Activated CD4-positive, alpha-beta T cell treated with anti-CD3 and anti-CD28 coated beads for 36 hours (primary cell): ENCODE measurements at regions not wholly inside any gene's neighbourhood (a gene's known extent, or its start where the extent isn't known, plus 50 kb on each side); places are given as distances from the start of the nearest gene placed in this dataset.
"Not testable (repeated sequence)": the region's sequence is repeated elsewhere in the genome, so short reads cannot be mapped to it uniquely, and the experiment has no call there.

Experiments used
- ATAC-seq: fragments of 200-7000 bp; cut with Tn5 transposase; one replicate; pipeline ENCODE4 v1.10.0; 2021; ENCODE audit warnings: mild to moderate bottlenecking, moderate library complexity
- CTCF ChIA-PET: fragments of 350-600 bp; sonication (Branson Sonifier 250); formaldehyde crosslinking; loops from one replicate; lab custom pipeline; 2021; ENCODE audit warnings: antibody characterized with exemption; lab: Charles Lee
- POLR2A ChIA-PET: fragments of 350-600 bp; sonication (Branson Sonifier 250); formaldehyde crosslinking; loops from one replicate; lab custom pipeline; 2021; ENCODE audit warnings: antibody characterized with exemption, inconsistent platforms; lab: Charles Lee
- DNase-seq: peaks from one replicate; pipeline ENCODE4 v3.0.0-alpha.2; 2020
- H3K27ac Mint-ChIP-seq: one replicate; pipeline ENCODE4 v1.8.0; 2021; ENCODE audit warnings: mixed read lengths
- H3K27me3 Mint-ChIP-seq: one replicate; pipeline ENCODE4 v1.8.0; 2021; ENCODE audit warnings: mixed read lengths
- H3K36me3 Mint-ChIP-seq: one replicate; pipeline ENCODE4 v1.8.0; 2021; ENCODE audit warnings: low read depth, mixed read lengths
- H3K4me1 Mint-ChIP-seq: one replicate; pipeline ENCODE4 v1.8.0; 2021; ENCODE audit warnings: mixed read lengths
- H3K4me3 Mint-ChIP-seq: one replicate; pipeline ENCODE4 v1.8.0; 2021; ENCODE audit warnings: mild to moderate bottlenecking, moderate library complexity, mixed read lengths
- H3K9me3 Mint-ChIP-seq: one replicate; pipeline ENCODE4 v1.8.0; 2021; ENCODE audit warnings: low read depth, mixed read lengths
- intact Hi-C, 2 experiments: fragments of 100-400 bp; cut with DNase I in 1 of 2; cut with micrococcal nuclease in 1 of 2; formaldehyde crosslinking; loops; one replicate each; pipeline versions ENCODE4 v1.14.2 to v1.15.1; 2022 to 2024; cut with DNase I, micrococcal nuclease

- CTCF ChIA-PET, result interaction anchor here (0.6 to 1.6 kb wide), 12 partner anchors 11 to 1052 kb away, joined by 3 to 7 read pairs (median 4); partner anchors contain the start of gene ADRA2C
- DNase-seq (peak; percentile 87), ATAC-seq (peak; percentile 85)
- H3K27me3 Mint-ChIP-seq, result peaks cover 29% of the 10 kb centered on the region
- intact Hi-C loops, result loop anchor here (1.0 to 5.0 kb wide), 5 partner anchors 113 to 774 kb away; partner anchors contain the start of gene ADRA2C (in 1 of the 2)
- no peak overlapping the region for H3K4me3 Mint-ChIP-seq
- POLR2A ChIA-PET, result no interaction called here
- H3K27ac Mint-ChIP-seq, result no peak overlapping the region
- peaks cover 3% of the 10 kb centered on the region for H3K9me3 Mint-ChIP-seq
- peaks cover 6% of the 10 kb centered on the region for H3K36me3 Mint-ChIP-seq
- H3K4me1 Mint-ChIP-seq, result peaks cover 11% of the 10 kb centered on the region
These were observed 114.5 kb downstream of the ADRA2C start for GRCh38 chr4:3880615-3881120.

GRCh38 chr4:3882316-3882885 lies 116.2 kb downstream of the ADRA2C start:
- H3K9me3 Mint-ChIP-seq, ATAC-seq, DNase-seq, CTCF ChIA-PET, H3K27ac Mint-ChIP-seq, H3K4me3 Mint-ChIP-seq, H3K36me3 Mint-ChIP-seq, POLR2A ChIA-PET: not testable (repeated sequence)
- Mint-ChIP-seq H3K4me1 (peaks cover 11% of the 10 kb centered on the region), H3K27me3 (peaks cover 31% of the 10 kb centered on the region)
- intact Hi-C loops, result loop anchor here in 1 of 2 experiments (5.0 kb wide), 1 partner anchor 115 kb away; the partner anchor contains the start of gene ADRA2C

- H3K4me3 Mint-ChIP-seq, POLR2A ChIA-PET, CTCF ChIA-PET, ATAC-seq, H3K4me1 Mint-ChIP-seq, DNase-seq, H3K36me3 Mint-ChIP-seq, H3K9me3 Mint-ChIP-seq, H3K27ac Mint-ChIP-seq: not testable (repeated sequence)
- intact Hi-C loops, result loop anchor here in 1 of 2 experiments (5.0 kb wide), 1 partner anchor 117 kb away; the partner anchor contains the start of gene ADRA2C
- H3K27me3 Mint-ChIP-seq, result peaks cover 17% of the 10 kb centered on the region
These were observed 118.1 kb downstream of the ADRA2C start for GRCh38 chr4:3884261-3884660.

- H3K4me1 Mint-ChIP-seq, H3K9me3 Mint-ChIP-seq: not testable (repeated sequence)
These were observed 127.4 kb downstream of the ADRA2C start for GRCh38 chr4:3893590-3893989.

GRCh38 chr4:3894086-3894959 lies 128.1 kb downstream of the ADRA2C start:
- intact Hi-C loops, result loop anchor here in 1 of 2 experiments (2.0 kb wide), 1 partner anchor 48 kb away; no protein-coding TSS in a partner anchor
- H3K36me3 Mint-ChIP-seq, H3K9me3 Mint-ChIP-seq, ATAC-seq, H3K27me3 Mint-ChIP-seq, CTCF ChIA-PET, H3K4me1 Mint-ChIP-seq, H3K27ac Mint-ChIP-seq, POLR2A ChIA-PET, DNase-seq, H3K4me3 Mint-ChIP-seq: not testable (repeated sequence)

More at GRCh38 chr4:3893590-3893989, 127.4 kb downstream of the ADRA2C start:
- DNase-seq, result peak; percentile 71
- POLR2A ChIA-PET, H3K27ac Mint-ChIP-seq, H3K36me3 Mint-ChIP-seq, ATAC-seq, intact Hi-C loops, H3K27me3 Mint-ChIP-seq, CTCF ChIA-PET, H3K4me3 Mint-ChIP-seq: not testable (repeated sequence)

DNA sequence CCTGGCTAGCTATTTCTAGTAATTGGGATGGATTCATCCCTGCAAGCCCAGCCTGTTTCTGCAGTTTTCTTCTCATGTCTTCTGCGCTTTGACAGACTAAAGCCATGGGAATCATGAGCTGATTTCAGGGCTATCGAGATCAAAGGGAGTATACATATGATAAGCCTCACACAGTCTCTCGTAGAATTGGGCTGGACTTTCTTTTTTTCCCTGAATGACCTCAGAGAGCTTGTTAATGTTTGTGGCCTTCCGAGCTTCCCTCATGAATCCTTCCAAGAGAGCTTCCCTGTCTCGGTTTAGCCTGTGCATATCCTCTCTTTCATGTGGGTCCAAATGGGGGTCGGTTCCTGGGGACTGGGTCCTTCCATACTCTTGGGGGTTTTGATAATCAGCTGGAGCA lies 130.3 kb downstream of the ADRA2C start:
- H3K36me3 Mint-ChIP-seq, result no peaks in the 10 kb centered on the region
- ChIA-PET POLR2A (no interaction called here), CTCF (no interaction called here)
- no peaks in the 10 kb centered on the region for H3K4me1 Mint-ChIP-seq
- no peak overlapping the region for H3K4me3 Mint-ChIP-seq
- H3K27ac Mint-ChIP-seq, result no peak overlapping the region
- peaks cover 7% of the 10 kb centered on the region for H3K27me3 Mint-ChIP-seq
- no peak for DNase-seq
- no peaks in the 10 kb centered on the region for H3K9me3 Mint-ChIP-seq
- intact Hi-C loops, result no loop called here
- ATAC-seq, result no peak

DNA sequence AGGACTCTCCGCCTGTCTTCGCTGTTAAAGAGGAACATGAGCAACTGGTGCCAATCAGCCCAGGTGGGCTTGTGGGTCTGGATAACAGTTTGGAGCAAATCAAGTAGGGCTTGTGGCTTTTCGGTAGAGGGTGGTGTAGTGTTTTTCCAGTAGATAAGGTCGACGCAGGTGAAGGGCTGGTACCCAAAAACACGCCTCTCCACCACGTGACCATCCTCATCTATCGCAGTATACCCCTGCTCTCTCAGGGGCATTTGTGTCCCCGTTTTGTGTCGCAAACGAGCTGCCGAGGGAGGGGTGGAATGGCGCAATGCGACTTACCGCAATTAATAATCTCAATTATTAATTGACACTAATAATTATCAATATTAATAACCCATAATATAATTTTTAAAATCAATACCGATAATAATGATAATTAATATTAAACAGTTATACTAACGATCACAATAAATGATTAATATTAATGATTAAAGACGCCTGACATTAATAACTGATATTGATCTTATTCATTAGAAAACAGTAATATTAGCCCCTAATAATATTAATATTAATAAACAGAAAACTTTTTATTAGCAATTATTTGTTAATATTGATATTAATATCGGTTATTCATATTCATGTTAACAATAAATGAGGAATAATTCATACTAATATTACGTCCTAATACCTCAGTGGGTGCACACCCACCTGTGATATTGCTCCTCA lies 130.8 kb downstream of the ADRA2C start:
- not testable (repeated sequence) for H3K4me1 Mint-ChIP-seq

DNA sequence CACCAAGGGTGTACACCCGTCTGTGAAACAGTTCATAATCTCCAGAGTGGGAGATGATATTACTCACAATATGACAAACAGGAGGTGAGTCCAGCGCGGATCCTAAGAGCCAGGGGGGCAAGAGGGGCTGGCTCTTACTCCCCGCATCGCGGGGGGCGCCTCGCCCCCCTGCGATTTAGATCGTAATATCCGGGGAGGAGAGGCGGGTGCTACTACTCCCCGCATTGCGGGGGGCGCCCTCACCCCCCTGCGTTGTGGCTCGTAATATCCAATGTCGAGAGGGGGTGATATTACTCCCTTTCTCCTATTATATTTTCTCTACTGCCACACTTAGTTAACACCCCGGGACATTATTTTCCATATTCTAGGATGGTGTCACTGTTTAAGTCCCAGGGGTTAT lies 131.9 kb downstream of the ADRA2C start:
- ChIA-PET POLR2A (no interaction called here), CTCF (no interaction called here)
- intact Hi-C loops, result no loop called here
- no peak for DNase-seq
- ATAC-seq, result no peak
- no peaks in the 10 kb centered on the region for H3K36me3 Mint-ChIP-seq
- H3K27ac Mint-ChIP-seq, result no peak overlapping the region
- no peaks in the 10 kb centered on the region for H3K4me1 Mint-ChIP-seq
- peaks cover 12% of the 10 kb centered on the region for H3K27me3 Mint-ChIP-seq
- no peak overlapping the region for H3K4me3 Mint-ChIP-seq
- H3K9me3 Mint-ChIP-seq, result no peaks in the 10 kb centered on the region

More for the DNA sequence above, 130.8 kb downstream of the ADRA2C start:
- H3K9me3 Mint-ChIP-seq, intact Hi-C loops, POLR2A ChIA-PET, DNase-seq, H3K36me3 Mint-ChIP-seq, H3K4me3 Mint-ChIP-seq, H3K27ac Mint-ChIP-seq, ATAC-seq, CTCF ChIA-PET: not testable (repeated sequence)
- H3K27me3 Mint-ChIP-seq, result peaks cover 12% of the 10 kb centered on the region

GRCh38 chr4:3898928-3899327 lies 132.7 kb downstream of the ADRA2C start:
- H3K4me3 Mint-ChIP-seq, CTCF ChIA-PET, H3K9me3 Mint-ChIP-seq, intact Hi-C loops, H3K36me3 Mint-ChIP-seq, H3K4me1 Mint-ChIP-seq, H3K27ac Mint-ChIP-seq, POLR2A ChIA-PET, DNase-seq, ATAC-seq: not testable (repeated sequence)
- H3K27me3 Mint-ChIP-seq, result peaks cover 12% of the 10 kb centered on the region

DNA sequence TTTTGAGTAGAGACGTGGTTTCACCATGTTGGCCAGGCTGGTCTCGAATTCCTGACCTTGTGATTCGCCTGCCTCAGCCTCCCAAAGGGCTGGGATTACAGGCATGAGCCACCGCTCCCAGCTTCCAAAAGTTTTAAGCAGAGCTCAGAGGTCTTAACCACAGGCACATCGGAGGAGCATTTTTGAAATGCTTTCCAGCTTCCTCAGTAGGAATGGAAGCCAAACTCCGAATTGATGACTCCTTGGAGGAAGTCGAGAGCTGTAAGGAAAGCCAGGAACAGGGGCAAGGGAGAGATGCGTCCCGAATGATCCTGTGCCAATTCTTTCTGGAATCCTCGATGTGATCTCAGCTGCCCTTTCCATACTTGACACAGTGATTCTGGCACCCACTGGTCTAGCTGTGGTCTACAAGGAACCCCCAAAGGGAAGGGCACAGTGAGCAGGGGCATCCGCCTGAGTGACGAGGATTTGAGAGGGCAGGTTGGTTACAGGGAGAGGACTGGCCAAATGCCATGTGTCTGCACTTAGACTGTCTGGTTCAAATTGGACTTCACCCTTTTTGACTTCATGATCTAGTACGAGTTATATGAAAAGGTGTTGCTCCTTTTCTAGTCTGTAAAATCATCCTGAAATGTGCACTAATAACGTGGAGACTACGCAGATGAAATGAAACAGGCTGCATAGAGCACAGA lies 138.2 kb downstream of the ADRA2C start:
- H3K36me3 Mint-ChIP-seq, H3K9me3 Mint-ChIP-seq, POLR2A ChIA-PET, CTCF ChIA-PET, H3K4me3 Mint-ChIP-seq, intact Hi-C loops, H3K27ac Mint-ChIP-seq, ATAC-seq, H3K4me1 Mint-ChIP-seq, DNase-seq: not testable (repeated sequence)
- peaks cover 15% of the 10 kb centered on the region for H3K27me3 Mint-ChIP-seq

GRCh38 chr4:3909616-3910015 lies 143.4 kb downstream of the ADRA2C start:
- intact Hi-C loops, CTCF ChIA-PET, ATAC-seq, H3K4me1 Mint-ChIP-seq, DNase-seq, H3K4me3 Mint-ChIP-seq, H3K27ac Mint-ChIP-seq, POLR2A ChIA-PET, H3K27me3 Mint-ChIP-seq, H3K36me3 Mint-ChIP-seq, H3K9me3 Mint-ChIP-seq: not testable (repeated sequence)
